SK-N-SH treated with all-trans-retinoic acid at 6 μM for 48 hours (cell line): ENCODE measurements at regions not wholly inside any gene's neighbourhood (a gene's known extent, or its start where the extent isn't known, plus 50 kb on each side); places are given as distances from the start of the nearest gene placed in this dataset.

ENCODE experiments used
- ESRRG ChIP-seq: fragments of 250-450 bp; sonication (Bioruptor Pico); IDR thresholded peaks from 2 replicates; pipeline ENCODE4 v1.6.1; 2021; ENCODE audit warnings: mild to moderate bottlenecking
- OSR1 ChIP-seq: fragments of 250-450 bp; sonication (Bioruptor Pico); IDR thresholded peaks from 2 replicates; pipeline ENCODE4 v1.8.0; 2022; ENCODE audit warnings: moderate library complexity, mild to moderate bottlenecking, inconsistent platforms
- PPARA ChIP-seq: fragments of 250-450 bp; sonication (Bioruptor Pico); IDR thresholded peaks from 2 replicates; pipeline ENCODE4 v1.5.0; 2020; ENCODE audit warnings: mild to moderate bottlenecking, borderline replicate concordance
- RARB ChIP-seq: fragments of 250-450 bp; sonication (Bioruptor Pico); IDR thresholded peaks from 2 replicates; pipeline ENCODE4 v1.8.0; 2021; ENCODE audit warnings: mild to moderate bottlenecking, moderate library complexity
- SNAI2 ChIP-seq: fragments of 250-450 bp; sonication (Bioruptor Pico); IDR thresholded peaks from 2 replicates; pipeline ENCODE4 v1.5.0; 2020; ENCODE audit warnings: mild to moderate bottlenecking, moderate library complexity
- TCF4 ChIP-seq: fragments of 250-450 bp; sonication (Bioruptor Pico); IDR thresholded peaks from 2 replicates; pipeline ENCODE4 v1.8.0; 2021; ENCODE audit warnings: mild to moderate bottlenecking, moderate library complexity, borderline replicate concordance
- ZFP3 ChIP-seq: fragments of 250-450 bp; sonication (Bioruptor Pico); IDR thresholded peaks from 2 replicates; pipeline ENCODE4 v1.5.0; 2020; ENCODE audit warnings: mild to moderate bottlenecking, moderate library complexity
- ZFP30 ChIP-seq: fragments of 450-650 bp; formaldehyde crosslinking; IDR thresholded peaks from 2 replicates; pipeline ENCODE4 v1.5.0; 2022; ENCODE audit warnings: mild to moderate bottlenecking, moderate library complexity
- ZNF565 ChIP-seq: fragments of 450-650 bp; formaldehyde crosslinking; conservative IDR thresholded peaks from 2 replicates; pipeline ENCODE4 v1.5.0; 2020; ENCODE audit warnings: low read depth, mild to moderate bottlenecking, moderate library complexity
- TF ChIP-seq, protein P1 (sequence below): fragments of 250-450 bp; sonication (Bioruptor Pico); IDR thresholded peaks from 2 replicates; pipeline ENCODE4 v1.8.0; 2020; ENCODE audit warnings: mild to moderate bottlenecking, moderate library complexity, borderline replicate concordance
- TF ChIP-seq, protein P2 (sequence below): fragments of 250-450 bp; sonication (Bioruptor Pico); IDR thresholded peaks from 2 replicates; pipeline ENCODE4 v1.8.0; 2021; ENCODE audit warnings: low read depth, mild to moderate bottlenecking, moderate library complexity, borderline replicate concordance

DNA sequence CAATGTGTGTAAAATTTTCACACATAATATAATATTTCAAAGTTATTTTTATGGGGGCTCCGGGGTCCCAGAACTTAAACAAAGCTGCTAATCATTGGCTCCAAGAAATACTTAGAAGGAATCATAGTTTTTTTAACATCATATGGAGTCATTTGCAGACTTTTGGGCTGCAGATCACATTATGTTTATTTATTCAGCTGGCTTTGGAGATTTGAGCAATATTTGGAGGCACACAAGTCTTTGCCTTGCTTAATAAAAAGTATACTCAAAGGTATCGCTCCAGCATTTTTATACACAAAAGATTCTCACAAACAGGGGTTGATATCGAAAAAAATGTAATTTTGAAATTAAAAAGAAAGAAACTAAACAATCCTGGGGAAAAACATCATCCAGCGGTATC lies 382.5 kb upstream of the TENM3 start:
- TF ChIP-seq ZFP30 (CRISPR knock-in tag) (no peak), ZNF565 (CRISPR knock-in tag) (no peak), PPARA (no peak), OSR1 (CRISPR knock-in tag) (no peak), TCF4 (CRISPR knock-in tag) (no peak), SNAI2 (CRISPR knock-in tag) (no peak), ESRRG (no peak), RARB (no peak), ZFP3 (no peak)
- TF ChIP-seq, protein P1, sequence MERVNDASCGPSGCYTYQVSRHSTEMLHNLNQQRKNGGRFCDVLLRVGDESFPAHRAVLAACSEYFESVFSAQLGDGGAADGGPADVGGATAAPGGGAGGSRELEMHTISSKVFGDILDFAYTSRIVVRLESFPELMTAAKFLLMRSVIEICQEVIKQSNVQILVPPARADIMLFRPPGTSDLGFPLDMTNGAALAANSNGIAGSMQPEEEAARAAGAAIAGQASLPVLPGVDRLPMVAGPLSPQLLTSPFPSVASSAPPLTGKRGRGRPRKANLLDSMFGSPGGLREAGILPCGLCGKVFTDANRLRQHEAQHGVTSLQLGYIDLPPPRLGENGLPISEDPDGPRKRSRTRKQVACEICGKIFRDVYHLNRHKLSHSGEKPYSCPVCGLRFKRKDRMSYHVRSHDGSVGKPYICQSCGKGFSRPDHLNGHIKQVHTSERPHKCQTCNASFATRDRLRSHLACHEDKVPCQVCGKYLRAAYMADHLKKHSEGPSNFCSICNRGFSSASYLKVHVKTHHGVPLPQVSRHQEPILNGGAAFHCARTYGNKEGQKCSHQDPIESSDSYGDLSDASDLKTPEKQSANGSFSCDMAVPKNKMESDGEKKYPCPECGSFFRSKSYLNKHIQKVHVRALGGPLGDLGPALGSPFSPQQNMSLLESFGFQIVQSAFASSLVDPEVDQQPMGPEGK (CRISPR knock-in tag) = no peak
- TF ChIP-seq, protein P2, sequence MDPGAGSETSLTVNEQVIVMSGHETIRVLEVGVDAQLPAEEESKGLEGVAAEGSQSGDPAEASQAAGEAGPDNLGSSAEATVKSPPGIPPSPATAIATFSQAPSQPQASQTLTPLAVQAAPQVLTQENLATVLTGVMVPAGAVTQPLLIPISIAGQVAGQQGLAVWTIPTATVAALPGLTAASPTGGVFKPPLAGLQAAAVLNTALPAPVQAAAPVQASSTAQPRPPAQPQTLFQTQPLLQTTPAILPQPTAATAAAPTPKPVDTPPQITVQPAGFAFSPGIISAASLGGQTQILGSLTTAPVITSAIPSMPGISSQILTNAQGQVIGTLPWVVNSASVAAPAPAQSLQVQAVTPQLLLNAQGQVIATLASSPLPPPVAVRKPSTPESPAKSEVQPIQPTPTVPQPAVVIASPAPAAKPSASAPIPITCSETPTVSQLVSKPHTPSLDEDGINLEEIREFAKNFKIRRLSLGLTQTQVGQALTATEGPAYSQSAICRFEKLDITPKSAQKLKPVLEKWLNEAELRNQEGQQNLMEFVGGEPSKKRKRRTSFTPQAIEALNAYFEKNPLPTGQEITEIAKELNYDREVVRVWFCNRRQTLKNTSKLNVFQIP (CRISPR knock-in tag) = no peak
